ENCODE measurements at regions not wholly inside any gene's neighbourhood (a gene's known extent, or its start where the extent isn't known, plus 50 kb on each side); places are given as distances from the start of the nearest gene placed in this dataset.

DNA sequence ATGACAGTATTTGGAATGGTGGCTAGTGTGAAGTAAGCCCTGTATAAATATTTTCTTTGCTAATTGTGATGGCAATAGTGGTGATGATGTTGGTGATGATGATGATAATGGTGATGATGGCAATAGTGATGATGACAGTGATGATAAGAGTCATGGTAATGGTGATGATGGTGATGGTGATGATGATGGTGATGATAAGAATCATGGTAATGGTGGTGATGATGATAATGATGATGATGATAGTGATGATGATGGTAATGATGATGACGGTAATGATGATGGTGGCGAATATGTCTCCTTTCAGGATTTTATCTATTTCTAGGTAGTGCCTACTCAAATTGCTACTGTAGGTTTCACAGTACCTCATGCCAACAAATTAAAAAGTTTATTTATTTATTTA, 205.4 kb downstream of the GALR1 start:
- no peak for TF ChIP-seq EZH2phosphoT487 (IDR thresholded peaks at IDR 0.05; ENCODE audit: borderline replicate concordance, low read length)
- TF ChIP-seq CTCF (IDR thresholded peaks at IDR 0.05; ENCODE audit: low read depth, low read length, poor library complexity, severe bottlenecking): no peak
